Chondrocyte (in vitro differentiated cells): ENCODE measurements at regions not wholly inside any gene's neighbourhood (a gene's known extent, or its start where the extent isn't known, plus 50 kb on each side); places are given as distances from the start of the nearest gene placed in this dataset.

Experiments
- DNase-seq: peaks from one replicate; pipeline ENCODE4 v3.0.0; 2021; ENCODE audit warnings: mixed read lengths, low spot score
- H3K27ac Mint-ChIP-seq: one replicate; pipeline ENCODE4 v1.8.0; 2021; ENCODE audit warnings: mild to moderate bottlenecking, moderate library complexity, mixed read lengths; ENCODE audit not compliant: unreplicated experiment
- H3K27me3 Mint-ChIP-seq: 2 replicates; pipeline ENCODE4 v1.8.0; 2021; ENCODE audit warnings: low read depth, mixed read lengths
- H3K36me3 Mint-ChIP-seq: 2 replicates; pipeline ENCODE4 v1.8.0; 2021; ENCODE audit warnings: low read depth, mixed read lengths
- H3K4me1 Mint-ChIP-seq: 2 replicates; pipeline ENCODE4 v1.8.0; 2021; ENCODE audit warnings: low read depth, mild to moderate bottlenecking, mixed read lengths
- H3K4me3 Mint-ChIP-seq: one replicate; pipeline ENCODE4 v1.8.0; 2021; ENCODE audit warnings: mild to moderate bottlenecking, moderate library complexity, mixed read lengths; ENCODE audit not compliant: unreplicated experiment
- H3K9me3 Mint-ChIP-seq: 2 replicates; pipeline ENCODE4 v1.8.0; 2021; ENCODE audit warnings: low read depth, mixed read lengths
- TF ChIP-seq, protein P1 (sequence below): fragments of 200-600 bp; sonication (generic); IDR thresholded peaks from 2 replicates; pipeline ENCODE4 v1.5.0; 2021; ENCODE audit warnings: antibody characterized with exemption, mild to moderate bottlenecking, moderate library complexity

DNA sequence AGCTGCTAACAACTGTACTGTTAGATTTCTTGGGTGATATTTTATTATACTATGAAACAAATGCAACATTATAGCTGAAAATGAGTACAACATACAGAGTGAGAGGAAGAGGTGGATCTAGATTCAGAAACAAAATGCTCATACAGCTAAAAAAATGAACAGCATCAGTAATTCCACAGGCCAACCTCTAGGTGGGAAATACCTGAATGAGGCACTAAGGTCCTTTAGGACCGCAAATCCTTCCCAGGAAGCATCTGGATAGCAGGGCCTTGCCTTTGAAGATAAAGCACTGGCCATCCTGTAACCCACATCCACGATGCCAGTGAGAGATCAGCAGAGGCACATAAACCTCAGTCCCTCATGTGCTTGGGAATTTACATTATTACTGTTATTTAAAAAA, 310.8 kb downstream of the YTHDC2 start:
- no peak for DNase-seq
- Mint-ChIP-seq H3K4me3 (no peak overlapping the region), H3K9me3 (peaks cover 12% of the 10 kb centered on the region), H3K27me3 (peaks cover 4% of the 10 kb centered on the region), H3K27ac (no peak overlapping the region), H3K4me1 (no peaks in the 10 kb centered on the region), H3K36me3 (no peaks in the 10 kb centered on the region)
- TF ChIP-seq, protein P1, sequence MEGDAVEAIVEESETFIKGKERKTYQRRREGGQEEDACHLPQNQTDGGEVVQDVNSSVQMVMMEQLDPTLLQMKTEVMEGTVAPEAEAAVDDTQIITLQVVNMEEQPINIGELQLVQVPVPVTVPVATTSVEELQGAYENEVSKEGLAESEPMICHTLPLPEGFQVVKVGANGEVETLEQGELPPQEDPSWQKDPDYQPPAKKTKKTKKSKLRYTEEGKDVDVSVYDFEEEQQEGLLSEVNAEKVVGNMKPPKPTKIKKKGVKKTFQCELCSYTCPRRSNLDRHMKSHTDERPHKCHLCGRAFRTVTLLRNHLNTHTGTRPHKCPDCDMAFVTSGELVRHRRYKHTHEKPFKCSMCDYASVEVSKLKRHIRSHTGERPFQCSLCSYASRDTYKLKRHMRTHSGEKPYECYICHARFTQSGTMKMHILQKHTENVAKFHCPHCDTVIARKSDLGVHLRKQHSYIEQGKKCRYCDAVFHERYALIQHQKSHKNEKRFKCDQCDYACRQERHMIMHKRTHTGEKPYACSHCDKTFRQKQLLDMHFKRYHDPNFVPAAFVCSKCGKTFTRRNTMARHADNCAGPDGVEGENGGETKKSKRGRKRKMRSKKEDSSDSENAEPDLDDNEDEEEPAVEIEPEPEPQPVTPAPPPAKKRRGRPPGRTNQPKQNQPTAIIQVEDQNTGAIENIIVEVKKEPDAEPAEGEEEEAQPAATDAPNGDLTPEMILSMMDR = no peak

DNA sequence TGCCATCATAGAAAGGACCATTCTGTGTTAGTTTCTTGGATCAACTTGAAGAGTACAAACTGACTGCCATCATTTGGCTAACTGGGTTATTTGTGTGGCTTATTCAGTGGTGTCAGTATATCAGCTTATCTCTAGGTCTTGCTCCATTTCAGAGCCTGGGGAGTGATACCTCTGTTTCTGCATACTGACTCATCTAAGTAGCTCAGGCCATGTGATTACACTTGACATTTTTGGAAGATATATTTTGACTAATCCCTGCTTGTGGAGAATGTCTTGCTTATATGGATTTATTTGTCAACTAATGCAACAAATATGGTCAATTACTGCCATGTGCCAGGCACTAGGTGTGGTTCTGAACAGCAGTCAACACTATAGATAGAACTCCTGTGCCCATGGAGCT, 311.7 kb downstream of the YTHDC2 start:
- no peak overlapping the region for H3K4me3 Mint-ChIP-seq
- no peaks in the 10 kb centered on the region for H3K4me1 Mint-ChIP-seq
- H3K27me3 Mint-ChIP-seq = peaks cover 4% of the 10 kb centered on the region
- no peaks in the 10 kb centered on the region for H3K36me3 Mint-ChIP-seq
- TF ChIP-seq, protein P1 = no peak
- no peak for DNase-seq
- H3K9me3 Mint-ChIP-seq = peaks cover 12% of the 10 kb centered on the region
- H3K27ac Mint-ChIP-seq = no peak overlapping the region

DNA sequence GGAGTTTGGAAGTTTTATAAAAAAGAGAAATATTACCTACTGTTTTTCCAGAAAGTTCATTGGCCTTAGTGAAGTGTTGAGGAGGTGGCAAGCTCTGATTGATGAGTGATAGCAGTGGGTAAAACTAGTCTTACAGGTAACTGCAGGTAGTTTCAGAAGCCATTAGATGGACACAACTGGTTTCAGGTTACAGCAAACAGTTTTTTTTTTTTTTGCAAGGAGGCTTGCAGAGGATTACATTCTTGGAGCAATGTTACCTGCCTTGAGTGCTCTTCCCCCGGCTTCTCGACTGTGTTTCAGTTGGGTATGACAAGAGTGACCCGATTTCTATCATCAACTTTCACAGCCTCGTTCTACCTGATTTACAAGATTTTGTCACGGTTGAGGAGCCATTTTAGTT, 333.4 kb downstream of the YTHDC2 start:
- Mint-ChIP-seq H3K4me3 (no peak overlapping the region), H3K4me1 (no peaks in the 10 kb centered on the region), H3K36me3 (no peaks in the 10 kb centered on the region), H3K9me3 (peaks cover 6% of the 10 kb centered on the region), H3K27ac (no peak overlapping the region), H3K27me3 (peaks cover 2% of the 10 kb centered on the region)
- no peak for DNase-seq
- TF ChIP-seq, protein P1 = no peak

DNA sequence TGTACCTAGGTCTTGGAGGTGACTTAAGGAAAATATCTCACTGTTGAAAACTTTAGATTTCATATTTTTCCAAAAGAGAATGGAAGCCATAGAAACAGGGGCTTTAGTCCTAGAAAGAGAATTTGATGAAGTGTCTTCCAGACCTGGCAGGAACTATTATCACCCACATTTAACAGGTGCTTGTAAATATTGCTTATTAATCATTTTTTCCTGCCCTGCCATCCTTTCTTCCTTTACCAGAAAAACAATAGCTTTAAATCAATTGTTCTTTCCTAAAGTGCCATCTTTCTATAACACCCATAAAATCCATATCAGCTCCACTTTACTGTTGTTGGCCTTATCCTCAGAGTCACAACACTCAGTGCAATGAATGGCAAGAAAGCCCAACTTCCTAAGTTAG, 350.9 kb downstream of the YTHDC2 start:
- no peak overlapping the region for H3K27ac Mint-ChIP-seq
- no peak for DNase-seq
- no peaks in the 10 kb centered on the region for H3K9me3 Mint-ChIP-seq
- H3K27me3 Mint-ChIP-seq = peaks cover 14% of the 10 kb centered on the region
- no peaks in the 10 kb centered on the region for H3K36me3 Mint-ChIP-seq
- no peaks in the 10 kb centered on the region for H3K4me1 Mint-ChIP-seq
- H3K4me3 Mint-ChIP-seq = no peak overlapping the region
- TF ChIP-seq, protein P1 = no peak

DNA sequence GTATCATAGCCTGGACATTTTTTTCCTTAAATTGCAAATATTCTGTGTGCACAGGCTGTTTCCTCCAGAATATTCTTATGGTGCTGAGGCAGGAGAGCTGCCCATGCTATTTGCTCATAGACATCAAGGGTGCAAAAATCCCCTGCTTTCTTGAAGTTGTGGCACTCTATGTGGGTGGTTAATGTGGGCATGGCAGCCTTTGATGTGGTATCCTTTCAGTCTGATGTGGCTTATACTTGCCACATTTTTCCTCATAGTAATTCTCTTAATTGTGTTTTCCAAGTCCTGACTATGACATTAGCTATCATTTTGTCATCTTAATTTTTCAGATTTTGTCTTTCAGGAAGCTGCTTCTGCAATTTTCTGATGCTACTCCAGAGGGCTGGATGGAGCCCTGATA, 353.3 kb downstream of the YTHDC2 start:
- H3K4me3 Mint-ChIP-seq = no peak overlapping the region
- H3K27me3 Mint-ChIP-seq = peaks cover 21% of the 10 kb centered on the region
- no peak overlapping the region for H3K27ac Mint-ChIP-seq
- no peaks in the 10 kb centered on the region for H3K4me1 Mint-ChIP-seq
- no peaks in the 10 kb centered on the region for H3K9me3 Mint-ChIP-seq
- DNase-seq = no peak
- TF ChIP-seq, protein P1 = no peak
- no peaks in the 10 kb centered on the region for H3K36me3 Mint-ChIP-seq
